NCI-H524 (cell line): ENCODE measurements at regions not wholly inside any gene's neighbourhood (a gene's known extent, or its start where the extent isn't known, plus 50 kb on each side); places are given as distances from the start of the nearest gene placed in this dataset.
"Not testable (repeated sequence)": the region's sequence is repeated elsewhere in the genome, so short reads cannot be mapped to it uniquely, and the experiment has no call there.

Source experiments
- DNase-seq, 2 experiments: peaks; one replicate each; lab custom pipeline; 2025; lab: John Stamatoyannopoulos, UW

- DNase-seq = peak; percentile 82 to 88
These were observed 371.9 kb downstream of the KCNRG start for GRCh38 chr13:50387051-50387581.

- DNase-seq = no peak
These were observed 373.2 kb downstream of the KCNRG start for GRCh38 chr13:50388481-50388880.

GRCh38 chr13:50389726-50390125 lies 374.5 kb downstream of the KCNRG start:
- peak; percentile 87 for DNase-seq

GRCh38 chr13:50390503-50391248 lies 375.4 kb downstream of the KCNRG start:
- peak in 1 of 2 experiments; percentile 37 for DNase-seq

GRCh38 chr13:50392977-50393376 lies 377.7 kb downstream of the KCNRG start:
- DNase-seq = no peak

- DNase-seq = peak; percentile 80 to 94
These were observed 378.4 kb downstream of the KCNRG start for GRCh38 chr13:50393628-50394027.

- peak; percentile 82 to 90 for DNase-seq
These were observed 380.8 kb downstream of the KCNRG start for GRCh38 chr13:50396001-50396400.

- DNase-seq = not testable (repeated sequence)
These were observed 381.4 kb downstream of the KCNRG start for GRCh38 chr13:50396618-50397017.

GRCh38 chr13:50400035-50400726 lies 384.9 kb downstream of the KCNRG start:
- DNase-seq = no peak

GRCh38 chr13:50401049-50401505 lies 385.8 kb downstream of the KCNRG start:
- DNase-seq = peak; percentile 65 to 80

- no peak for DNase-seq
These were observed 386.6 kb downstream of the KCNRG start for GRCh38 chr13:50401721-50402465.

GRCh38 chr13:50403311-50403710 lies 388.1 kb downstream of the KCNRG start:
- DNase-seq = peak in 1 of 2 experiments; percentile 12

GRCh38 chr13:50404116-50404515 lies 388.9 kb downstream of the KCNRG start:
- DNase-seq = no peak

GRCh38 chr13:50404769-50405168 lies 389.5 kb downstream of the KCNRG start:
- no peak for DNase-seq

GRCh38 chr13:50406831-50407230 lies 391.6 kb downstream of the KCNRG start:
- DNase-seq = no peak

- DNase-seq = no peak
These were observed 392.8 kb downstream of the KCNRG start for GRCh38 chr13:50408068-50408467.

- no peak for DNase-seq
These were observed 394.0 kb downstream of the KCNRG start for GRCh38 chr13:50409220-50409619.

GRCh38 chr13:50410921-50411746 lies 395.9 kb downstream of the KCNRG start:
- DNase-seq = no peak

- DNase-seq = no peak
These were observed 396.9 kb downstream of the KCNRG start for GRCh38 chr13:50412046-50412617.

- DNase-seq = no peak
These were observed 399.4 kb downstream of the KCNRG start for GRCh38 chr13:50414640-50415039.

- no peak for DNase-seq
These were observed 400.2 kb downstream of the KCNRG start for GRCh38 chr13:50415428-50415827.
